ENCODE measurements at regions not wholly inside any gene's neighbourhood (a gene's known extent, or its start where the extent isn't known, plus 50 kb on each side); places are given as distances from the start of the nearest gene placed in this dataset.

- Histone ChIP-seq H3K4me1 (no peaks in the 10 kb centered on the region), H3K9me3 (no peaks in the 10 kb centered on the region), H3K27me3 (no peaks in the 10 kb centered on the region), H3K4me3 (no peak overlapping the region), H3K27ac (no peak overlapping the region), H3K36me3 (no peaks in the 10 kb centered on the region)
- TF ChIP-seq, protein P1, sequence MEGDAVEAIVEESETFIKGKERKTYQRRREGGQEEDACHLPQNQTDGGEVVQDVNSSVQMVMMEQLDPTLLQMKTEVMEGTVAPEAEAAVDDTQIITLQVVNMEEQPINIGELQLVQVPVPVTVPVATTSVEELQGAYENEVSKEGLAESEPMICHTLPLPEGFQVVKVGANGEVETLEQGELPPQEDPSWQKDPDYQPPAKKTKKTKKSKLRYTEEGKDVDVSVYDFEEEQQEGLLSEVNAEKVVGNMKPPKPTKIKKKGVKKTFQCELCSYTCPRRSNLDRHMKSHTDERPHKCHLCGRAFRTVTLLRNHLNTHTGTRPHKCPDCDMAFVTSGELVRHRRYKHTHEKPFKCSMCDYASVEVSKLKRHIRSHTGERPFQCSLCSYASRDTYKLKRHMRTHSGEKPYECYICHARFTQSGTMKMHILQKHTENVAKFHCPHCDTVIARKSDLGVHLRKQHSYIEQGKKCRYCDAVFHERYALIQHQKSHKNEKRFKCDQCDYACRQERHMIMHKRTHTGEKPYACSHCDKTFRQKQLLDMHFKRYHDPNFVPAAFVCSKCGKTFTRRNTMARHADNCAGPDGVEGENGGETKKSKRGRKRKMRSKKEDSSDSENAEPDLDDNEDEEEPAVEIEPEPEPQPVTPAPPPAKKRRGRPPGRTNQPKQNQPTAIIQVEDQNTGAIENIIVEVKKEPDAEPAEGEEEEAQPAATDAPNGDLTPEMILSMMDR (IDR thresholded peaks at IDR 0.05): no peak
- TF ChIP-seq EP300 (IDR thresholded peaks at IDR 0.05; ENCODE audit: low read depth): no peak
- TF ChIP-seq POLR2A (IDR thresholded peaks at IDR 0.05): no peak
- TF ChIP-seq POLR2AphosphoS5 (IDR thresholded peaks at IDR 0.05): no peak
- intact Hi-C loops (cut with DNase I; ENCODE audit: low total_unique reads): no loop called here
- in situ Hi-C loops (cut with MboI; ENCODE audit: low pct_ligation_motif_present in 1 of 4, low pct_unique_long_range_greater_than_20kb in 1 of 4, low sequenced_read_pairs in 3 of 4): loop anchor here in 1 of 4 donors (25.0 kb wide), 1 partner anchor 88 kb away; no protein-coding TSS in a partner anchor
- DNase-seq: no peak
- WGBS, 2 donors (ENCODE audit: low coverage in 1 of 2): 27 to 62% methylated on average over 8 to 20 of the region's 20 CpGs
These were observed 238.7 kb upstream of the PLET1 start for GRCh38 chr11:112499153-112499880.

DNA sequence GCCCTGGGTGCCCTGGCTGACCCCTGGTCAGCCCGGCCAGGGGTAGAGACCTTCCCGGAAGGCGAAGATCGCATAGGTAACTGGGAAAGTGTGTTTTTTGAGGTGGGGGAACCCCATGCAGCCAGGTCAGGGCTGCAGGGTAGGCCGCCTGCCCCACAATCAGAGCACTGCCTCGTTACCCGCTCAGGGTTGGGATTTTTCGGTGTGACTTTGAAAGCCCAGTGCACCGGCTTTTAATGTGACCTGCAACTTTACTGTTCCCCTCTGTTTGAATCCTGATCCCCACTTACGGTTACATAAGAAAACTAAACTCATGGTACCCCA is 239.2 kb upstream of the PLET1 start:
- TF ChIP-seq POLR2A (IDR thresholded peaks at IDR 0.05): no peak
- TF ChIP-seq, protein P1 (IDR thresholded peaks at IDR 0.05): no peak
- TF ChIP-seq POLR2AphosphoS5 (IDR thresholded peaks at IDR 0.05): no peak
- no peak for TF ChIP-seq EP300 (IDR thresholded peaks at IDR 0.05; ENCODE audit: low read depth)
- intact Hi-C loops (cut with DNase I; ENCODE audit: low total_unique reads): no loop called here
- no peaks in the 10 kb centered on the region for H3K36me3 ChIP-seq
- no peak overlapping the region for H3K4me3 ChIP-seq
- no peak for DNase-seq
- H3K4me1 ChIP-seq: no peaks in the 10 kb centered on the region
- H3K27me3 ChIP-seq: no peaks in the 10 kb centered on the region
- no peak overlapping the region for H3K27ac ChIP-seq
- no peaks in the 10 kb centered on the region for H3K9me3 ChIP-seq
- in situ Hi-C loops (cut with MboI; ENCODE audit: low pct_ligation_motif_present in 1 of 4, low pct_unique_long_range_greater_than_20kb in 1 of 4, low sequenced_read_pairs in 3 of 4): loop anchor here in 1 of 4 donors (25.0 kb wide), 1 partner anchor 87 kb away; no protein-coding TSS in a partner anchor
- 87 to 97% methylated on average over 4 to 10 of the region's 10 CpGs for WGBS, 2 donors (ENCODE audit: low coverage in 1 of 2)

- Histone ChIP-seq H3K27me3 (no peaks in the 10 kb centered on the region), H3K4me1 (no peaks in the 10 kb centered on the region), H3K9me3 (no peaks in the 10 kb centered on the region), H3K27ac (no peak overlapping the region), H3K36me3 (no peaks in the 10 kb centered on the region), H3K4me3 (no peak overlapping the region)
- no peak for DNase-seq
- WGBS, 2 donors (ENCODE audit: low coverage in 1 of 2): 82 to 92% methylated on average over 4 to 5 of the region's 5 CpGs
- in situ Hi-C loops (cut with MboI; ENCODE audit: low pct_ligation_motif_present in 1 of 4, low pct_unique_long_range_greater_than_20kb in 1 of 4, low sequenced_read_pairs in 3 of 4): no loop called here
- intact Hi-C loops (cut with DNase I; ENCODE audit: low total_unique reads): no loop called here
- TF ChIP-seq EP300 (IDR thresholded peaks at IDR 0.05; ENCODE audit: low read depth): no peak
- no peak for TF ChIP-seq POLR2AphosphoS5 (IDR thresholded peaks at IDR 0.05)
- TF ChIP-seq, protein P1 (IDR thresholded peaks at IDR 0.05): no peak
- no peak for TF ChIP-seq POLR2A (IDR thresholded peaks at IDR 0.05)
These were observed 242.8 kb upstream of the PLET1 start for GRCh38 chr11:112503410-112503809.

- TF ChIP-seq POLR2A (IDR thresholded peaks at IDR 0.05) (no peak), EP300 (IDR thresholded peaks at IDR 0.05; ENCODE audit: low read depth) (no peak), POLR2AphosphoS5 (IDR thresholded peaks at IDR 0.05) (no peak)
- TF ChIP-seq, protein P1 (IDR thresholded peaks at IDR 0.05): no peak
- H3K27ac ChIP-seq: no peak overlapping the region
- intact Hi-C loops (cut with DNase I; ENCODE audit: low total_unique reads) (no loop called here), in situ Hi-C loops (cut with MboI; ENCODE audit: low pct_ligation_motif_present in 1 of 4, low pct_unique_long_range_greater_than_20kb in 1 of 4, low sequenced_read_pairs in 3 of 4) (no loop called here)
- no peaks in the 10 kb centered on the region for H3K36me3 ChIP-seq
- no peaks in the 10 kb centered on the region for H3K4me1 ChIP-seq
- H3K27me3 ChIP-seq: no peaks in the 10 kb centered on the region
- H3K9me3 ChIP-seq: no peaks in the 10 kb centered on the region
- 80 to 95% methylated on average over 1 of the region's 1 CpG for WGBS, 2 donors (ENCODE audit: low coverage in 1 of 2)
- no peak for DNase-seq
- no peak overlapping the region for H3K4me3 ChIP-seq
These were observed 243.4 kb upstream of the PLET1 start for GRCh38 chr11:112504056-112504455.

Measured in transverse colon (tissue), 4 donors.